GM12872 (cell line): ENCODE measurements at regions not wholly inside any gene's neighbourhood (a gene's known extent, or its start where the extent isn't known, plus 50 kb on each side); places are given as distances from the start of the nearest gene placed in this dataset.

ENCODE experiments used
- CTCF ChIP-seq: IDR thresholded peaks from 3 replicates; pipeline ENCODE4 v1.5.1; 2011; ENCODE audit warnings: low read depth, mild to moderate bottlenecking, low read length, moderate library complexity; ENCODE audit not compliant: insufficient read depth

- TF ChIP-seq CTCF: no peak
These were observed 844.4 kb upstream of the CDH18 start for GRCh38 chr5:20832204-20833080.

GRCh38 chr5:20694121-20694520 lies 706.1 kb upstream of the CDH18 start:
- TF ChIP-seq CTCF: no peak

GRCh38 chr5:20692913-20693312 lies 704.9 kb upstream of the CDH18 start:
- TF ChIP-seq CTCF: no peak

- no peak for TF ChIP-seq CTCF
These were observed 695.4 kb upstream of the CDH18 start for GRCh38 chr5:20683241-20683940.

- no peak for TF ChIP-seq CTCF
These were observed 692.8 kb upstream of the CDH18 start for GRCh38 chr5:20680718-20681302.

GRCh38 chr5:20678814-20679298 lies 690.9 kb upstream of the CDH18 start:
- TF ChIP-seq CTCF: no peak

GRCh38 chr5:20678386-20678785 lies 690.4 kb upstream of the CDH18 start:
- no peak for TF ChIP-seq CTCF
